WI38 (cell line): ENCODE measurements at regions not wholly inside any gene's neighbourhood (a gene's known extent, or its start where the extent isn't known, plus 50 kb on each side); places are given as distances from the start of the nearest gene placed in this dataset.

ENCODE experiments used
- H3K4me3 ChIP-seq: 2 replicates; pipeline ENCODE4 v1.5.1; 2011; ENCODE audit warnings: low read depth, mild to moderate bottlenecking, control low read depth, low read length
- TF ChIP-seq, protein P1 (sequence below): IDR thresholded peaks from 2 replicates; pipeline ENCODE4 v1.5.1; 2012; ENCODE audit warnings: low read depth, mild to moderate bottlenecking, control low read depth, low read length

DNA sequence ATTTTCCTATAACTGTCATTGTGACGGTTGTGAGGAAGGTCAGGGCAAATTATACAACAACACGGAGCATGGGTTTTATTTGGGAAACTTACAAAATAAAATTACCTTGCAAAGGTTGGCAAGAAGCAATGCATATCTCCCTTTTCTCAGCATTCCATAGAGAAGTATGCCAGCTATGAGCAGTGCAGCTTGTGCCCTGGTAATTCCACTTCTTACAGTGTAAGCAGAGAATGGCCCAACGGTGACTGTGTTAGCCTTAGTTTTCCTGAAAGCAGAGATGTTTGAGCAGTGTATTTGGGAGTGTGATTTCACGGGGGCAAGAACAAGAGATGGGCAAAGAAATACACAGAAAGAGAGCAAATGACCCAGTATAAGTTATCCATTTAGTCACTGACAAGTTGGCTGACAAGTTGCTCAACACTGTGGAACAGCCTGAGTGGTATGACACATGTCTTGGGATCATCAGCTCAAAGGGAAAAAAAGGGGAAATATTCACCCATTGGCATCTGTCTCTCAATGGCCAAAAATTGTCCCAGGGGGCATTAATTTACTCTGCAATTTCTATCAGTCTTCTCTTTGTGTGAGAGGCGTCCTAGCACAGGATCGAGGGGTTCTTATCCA lies 210.9 kb upstream of the NRIP1 start:
- TF ChIP-seq, protein P1, sequence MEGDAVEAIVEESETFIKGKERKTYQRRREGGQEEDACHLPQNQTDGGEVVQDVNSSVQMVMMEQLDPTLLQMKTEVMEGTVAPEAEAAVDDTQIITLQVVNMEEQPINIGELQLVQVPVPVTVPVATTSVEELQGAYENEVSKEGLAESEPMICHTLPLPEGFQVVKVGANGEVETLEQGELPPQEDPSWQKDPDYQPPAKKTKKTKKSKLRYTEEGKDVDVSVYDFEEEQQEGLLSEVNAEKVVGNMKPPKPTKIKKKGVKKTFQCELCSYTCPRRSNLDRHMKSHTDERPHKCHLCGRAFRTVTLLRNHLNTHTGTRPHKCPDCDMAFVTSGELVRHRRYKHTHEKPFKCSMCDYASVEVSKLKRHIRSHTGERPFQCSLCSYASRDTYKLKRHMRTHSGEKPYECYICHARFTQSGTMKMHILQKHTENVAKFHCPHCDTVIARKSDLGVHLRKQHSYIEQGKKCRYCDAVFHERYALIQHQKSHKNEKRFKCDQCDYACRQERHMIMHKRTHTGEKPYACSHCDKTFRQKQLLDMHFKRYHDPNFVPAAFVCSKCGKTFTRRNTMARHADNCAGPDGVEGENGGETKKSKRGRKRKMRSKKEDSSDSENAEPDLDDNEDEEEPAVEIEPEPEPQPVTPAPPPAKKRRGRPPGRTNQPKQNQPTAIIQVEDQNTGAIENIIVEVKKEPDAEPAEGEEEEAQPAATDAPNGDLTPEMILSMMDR: no peak
- H3K4me3 ChIP-seq: no peak overlapping the region

DNA sequence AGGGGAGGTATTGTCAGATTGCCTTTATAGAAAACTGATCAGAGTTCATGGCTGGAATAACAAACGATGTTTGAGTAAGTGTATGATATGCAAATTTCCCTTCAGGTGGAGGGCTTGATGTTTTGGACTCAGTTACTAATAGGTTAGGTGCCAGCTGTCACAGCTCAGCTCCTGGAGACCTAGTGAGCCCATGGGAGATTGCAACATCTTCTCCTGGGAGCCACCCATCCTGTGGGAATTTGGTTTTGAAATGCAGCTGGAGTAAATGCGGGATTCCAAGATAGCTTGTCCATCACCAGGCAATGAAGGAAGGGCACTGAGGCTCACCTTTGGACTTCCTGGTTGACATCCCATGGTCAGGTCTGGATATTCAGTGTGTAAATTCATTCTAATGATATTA lies 211.4 kb upstream of the NRIP1 start:
- TF ChIP-seq, protein P1: no peak
- no peak overlapping the region for H3K4me3 ChIP-seq

DNA sequence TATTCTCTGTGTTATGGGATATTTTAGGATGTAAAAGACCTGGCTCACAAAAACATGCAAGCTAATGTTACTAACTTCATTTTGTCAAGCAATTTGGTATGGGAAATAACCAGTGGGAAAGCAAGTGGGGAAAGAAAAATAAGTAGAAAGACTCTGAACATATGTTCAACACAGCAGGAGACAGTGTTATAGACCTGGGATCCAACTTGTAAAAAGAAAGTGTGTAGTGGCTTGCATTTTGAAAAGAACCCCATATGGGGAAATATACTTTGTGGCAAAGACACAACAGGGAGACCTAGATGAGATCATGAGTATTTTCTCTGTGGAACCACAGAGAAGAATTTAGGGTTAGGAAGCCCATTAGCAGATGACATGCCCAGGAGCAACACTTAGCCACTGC lies 212.7 kb upstream of the NRIP1 start:
- TF ChIP-seq, protein P1: no peak
- no peak overlapping the region for H3K4me3 ChIP-seq

DNA sequence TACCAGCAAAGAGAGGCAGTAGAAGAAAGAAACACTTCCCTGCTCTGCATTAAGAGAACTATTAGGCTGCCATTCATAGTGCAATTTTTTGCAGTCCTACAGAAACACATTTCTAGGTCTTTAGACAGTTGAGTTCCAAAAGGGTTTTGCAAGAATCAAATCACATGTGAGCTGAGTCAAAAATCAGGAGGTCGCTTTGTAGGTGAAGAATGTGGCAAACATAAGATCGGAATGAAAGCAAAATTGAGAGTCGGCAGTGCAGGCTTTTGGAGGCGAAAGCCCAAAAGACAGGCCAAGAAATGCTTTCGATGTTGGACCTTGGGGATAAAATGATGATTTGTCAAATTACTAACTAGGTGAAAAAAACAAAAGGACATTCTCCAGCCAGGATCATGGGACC lies 213.5 kb upstream of the NRIP1 start:
- no peak overlapping the region for H3K4me3 ChIP-seq
- TF ChIP-seq, protein P1: no peak

DNA sequence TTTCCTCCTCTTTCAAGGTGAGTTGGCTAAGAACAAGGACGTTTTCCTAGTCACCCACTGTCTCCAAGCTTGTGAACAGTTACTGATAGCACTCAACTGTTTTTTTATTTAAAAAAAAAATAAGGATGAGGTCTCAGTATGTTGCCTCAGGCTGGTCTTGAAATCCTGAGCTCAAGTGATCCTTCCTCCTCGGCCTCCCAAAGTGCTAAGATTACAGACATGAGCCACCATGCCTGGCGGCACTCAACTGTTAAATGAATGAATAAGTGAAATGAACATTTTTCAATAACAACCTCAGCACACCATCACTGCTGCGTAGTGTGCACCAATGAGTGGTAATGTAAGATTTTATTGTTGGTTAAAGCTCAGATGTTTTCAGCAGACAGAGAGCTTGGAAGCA lies 214.1 kb upstream of the NRIP1 start:
- no peak overlapping the region for H3K4me3 ChIP-seq
- TF ChIP-seq, protein P1: no peak

DNA sequence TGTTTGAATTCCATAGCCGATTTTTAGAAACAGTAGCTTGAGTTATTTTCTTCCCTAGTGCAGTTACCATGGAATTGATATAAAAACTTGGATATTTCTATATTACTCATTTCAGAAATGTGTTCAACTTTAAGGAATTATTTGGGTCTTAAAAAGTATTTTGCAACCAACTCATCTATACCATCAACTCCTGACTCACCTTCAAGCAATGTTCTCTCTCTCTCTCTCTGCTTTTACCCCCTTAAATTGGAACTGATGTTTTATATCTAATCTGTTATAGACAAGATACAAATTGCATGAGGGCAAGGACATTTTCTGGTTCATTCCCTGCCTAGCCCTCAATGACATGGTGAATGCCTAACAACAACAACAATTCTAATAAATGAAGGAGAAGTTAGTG lies 214.7 kb upstream of the NRIP1 start:
- H3K4me3 ChIP-seq: no peak overlapping the region
- TF ChIP-seq, protein P1: no peak

DNA sequence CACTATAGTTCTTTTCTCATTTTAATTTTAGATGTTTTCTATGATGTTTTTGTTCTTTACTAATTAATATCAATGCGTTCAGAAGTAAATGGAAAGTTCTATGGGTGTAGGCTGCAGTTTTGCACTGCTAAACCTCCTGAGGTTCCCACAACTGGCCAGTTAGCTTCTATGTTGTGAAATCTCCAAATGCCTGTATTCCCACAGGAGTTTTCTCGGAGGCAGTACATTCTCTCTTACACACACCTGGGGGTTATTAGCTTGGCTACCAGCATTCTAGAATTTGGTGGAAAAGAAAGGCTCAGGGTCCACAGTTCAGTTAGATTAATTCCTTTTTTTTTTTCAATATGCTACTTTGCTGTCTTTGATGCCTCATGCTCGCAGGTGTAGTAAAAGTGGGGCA lies 216.9 kb upstream of the NRIP1 start:
- no peak overlapping the region for H3K4me3 ChIP-seq
- TF ChIP-seq, protein P1: no peak
